ENCODE measurements at regions not wholly inside any gene's neighbourhood (a gene's known extent, or its start where the extent isn't known, plus 50 kb on each side); places are given as distances from the start of the nearest gene placed in this dataset.

GRCh38 chr10:78981257-78981969, 87.4 kb upstream of the ZMIZ1 start:
- TF ChIP-seq CTCF (IDR thresholded peaks at IDR 0.05) = no peak
- TF ChIP-seq POLR2A (IDR thresholded peaks at IDR 0.05) = no peak
- no peak for TF ChIP-seq EP300 (IDR thresholded peaks at IDR 0.05)

Data from tibial nerve (tissue), 4 donors.